NT2/D1 (cell line): ENCODE measurements at regions not wholly inside any gene's neighbourhood (a gene's known extent, or its start where the extent isn't known, plus 50 kb on each side); places are given as distances from the start of the nearest gene placed in this dataset.

Experiments
- DNase-seq: peaks from one replicate; pipeline ENCODE4 v3.0.0-alpha.2; 2011; ENCODE audit warnings: low read depth, low spot score
- H3K27me3 ChIP-seq: 2 replicates; pipeline ENCODE4 v1.6.0; 2011; ENCODE audit warnings: mild to moderate bottlenecking; ENCODE audit not compliant: insufficient read length, insufficient read depth
- H3K36me3 ChIP-seq: 2 replicates; pipeline ENCODE4 v1.6.1; 2011; ENCODE audit warnings: mild to moderate bottlenecking, low read length, mixed read lengths; ENCODE audit not compliant: insufficient read depth, insufficient read length
- H3K4me1 ChIP-seq: 2 replicates; pipeline ENCODE4 v1.5.1; 2011; ENCODE audit not compliant: insufficient read depth, insufficient read length
- H3K4me3 ChIP-seq: 2 replicates; pipeline ENCODE4 v1.5.1; 2011; ENCODE audit warnings: low read depth; ENCODE audit not compliant: insufficient read length
- H3K9ac ChIP-seq: 2 replicates; pipeline ENCODE4 v1.6.0; 2011; ENCODE audit warnings: low read depth; ENCODE audit not compliant: insufficient read length
- H3K9me3 ChIP-seq: 2 replicates; pipeline ENCODE4 v1.5.1; 2011; ENCODE audit warnings: mild to moderate bottlenecking, low read length; ENCODE audit not compliant: insufficient read depth
- SUZ12 ChIP-seq: IDR thresholded peaks from 2 replicates; pipeline ENCODE4 v1.6.1; 2011; ENCODE audit not compliant: insufficient read length, insufficient read depth; ENCODE audit errors: extremely low read depth
- YY1 ChIP-seq: IDR thresholded peaks from 2 replicates; pipeline ENCODE4 v1.6.1; 2011; ENCODE audit not compliant: insufficient read length, insufficient read depth
- ZNF274 ChIP-seq: IDR thresholded peaks from 2 replicates; pipeline ENCODE4 v1.6.1; 2011; ENCODE audit warnings: mild to moderate bottlenecking, low read depth, low read length

DNA sequence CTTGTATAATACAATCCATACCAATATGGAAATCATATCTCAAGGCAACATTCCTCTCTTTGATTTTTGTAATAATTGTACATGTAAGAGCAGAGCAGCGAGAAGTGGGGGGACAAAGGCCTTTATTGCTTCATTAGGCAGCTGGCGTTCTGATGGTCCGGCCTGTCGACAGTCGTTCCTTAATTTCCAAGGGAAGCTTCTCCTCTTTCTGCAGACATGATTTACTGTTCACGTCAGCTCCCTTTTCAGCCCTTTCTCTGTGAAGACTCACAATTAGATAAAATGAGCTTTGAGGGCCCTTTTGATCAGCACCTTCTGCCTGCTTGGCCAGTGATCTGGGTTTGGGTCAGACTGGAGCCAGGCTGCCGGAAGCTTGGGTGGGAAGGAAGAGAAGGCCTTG, 65.6 kb upstream of the CTBP2 start:
- H3K4me1 ChIP-seq = peaks cover 3% of the 10 kb centered on the region
- no peaks in the 10 kb centered on the region for H3K27me3 ChIP-seq
- no peaks in the 10 kb centered on the region for H3K36me3 ChIP-seq
- DNase-seq = no peak
- H3K9ac ChIP-seq = no peak overlapping the region
- H3K4me3 ChIP-seq = no peak overlapping the region
- TF ChIP-seq YY1 (no peak), SUZ12 (no peak), ZNF274 (no peak)
- H3K9me3 ChIP-seq = no peaks in the 10 kb centered on the region

DNA sequence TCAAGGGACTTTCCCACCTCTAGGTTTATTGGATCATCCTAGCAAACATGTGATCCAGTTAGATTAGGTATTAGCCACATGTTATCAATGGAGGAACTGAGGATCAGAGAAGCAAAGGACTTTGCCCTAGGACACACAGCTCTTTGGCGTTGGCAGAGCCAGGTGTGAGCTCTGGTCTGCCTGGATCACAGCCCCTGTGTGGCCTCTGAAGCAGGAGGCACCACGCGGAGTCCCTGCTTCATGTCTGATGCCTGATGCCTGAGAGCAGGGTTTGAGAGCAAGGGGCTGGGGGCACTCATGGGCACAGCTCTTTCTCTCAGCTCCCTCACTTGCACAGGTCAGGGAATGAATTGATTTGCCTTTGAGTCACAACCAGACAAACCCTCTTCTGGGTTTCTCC, 64.7 kb upstream of the CTBP2 start:
- H3K36me3 ChIP-seq = no peaks in the 10 kb centered on the region
- no peak for DNase-seq
- no peak overlapping the region for H3K9ac ChIP-seq
- TF ChIP-seq YY1 = no peak
- TF ChIP-seq SUZ12 = no peak
- TF ChIP-seq ZNF274 = no peak
- no peak overlapping the region for H3K4me3 ChIP-seq
- no peaks in the 10 kb centered on the region for H3K27me3 ChIP-seq
- H3K9me3 ChIP-seq = no peaks in the 10 kb centered on the region
- H3K4me1 ChIP-seq = peaks cover 3% of the 10 kb centered on the region

DNA sequence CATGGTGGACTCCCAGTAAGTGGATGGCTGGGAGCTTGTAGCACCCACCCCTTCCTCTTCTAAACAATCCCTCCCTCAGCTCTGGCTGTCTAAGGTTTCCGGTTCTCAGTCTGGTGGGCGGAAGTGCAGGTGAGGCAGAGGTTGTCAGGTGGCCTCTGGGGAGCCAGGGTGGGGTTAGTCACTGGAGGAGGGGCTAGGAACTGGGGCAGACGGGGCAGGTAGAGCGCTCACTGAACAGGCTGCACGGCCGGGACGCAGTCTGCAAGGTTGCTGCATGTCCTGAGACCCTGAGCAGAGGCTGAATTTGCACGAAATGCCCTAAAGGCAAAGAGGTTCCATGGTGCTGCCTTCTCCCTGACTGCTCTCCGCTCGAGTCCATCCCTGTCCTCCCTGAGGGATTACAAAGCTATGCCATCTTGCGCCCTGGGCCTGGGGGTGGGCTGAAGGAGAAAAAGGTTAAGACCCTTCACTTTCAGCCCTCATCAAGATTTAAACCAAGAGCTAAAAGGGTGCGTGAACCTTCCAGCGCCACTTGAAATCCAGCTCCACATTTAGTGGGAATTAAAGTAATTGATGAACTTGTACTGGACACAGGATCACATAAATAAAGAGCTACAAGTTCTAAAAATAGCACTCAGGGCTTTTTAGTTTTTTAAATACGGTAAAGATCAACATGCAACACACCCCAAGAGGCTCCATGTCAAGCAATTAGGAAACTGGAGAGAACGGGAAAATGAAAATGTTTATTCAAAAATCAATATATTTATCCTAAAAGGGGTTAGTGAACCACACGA, 62.3 kb upstream of the CTBP2 start:
- no peak for DNase-seq
- Histone ChIP-seq H3K27me3 (no peaks in the 10 kb centered on the region), H3K9me3 (no peaks in the 10 kb centered on the region), H3K36me3 (no peaks in the 10 kb centered on the region), H3K4me1 (peaks cover 3% of the 10 kb centered on the region), H3K9ac (no peak overlapping the region), H3K4me3 (no peak overlapping the region)
- TF ChIP-seq ZNF274 = no peak
- no peak for TF ChIP-seq SUZ12
- TF ChIP-seq YY1 = no peak

DNA sequence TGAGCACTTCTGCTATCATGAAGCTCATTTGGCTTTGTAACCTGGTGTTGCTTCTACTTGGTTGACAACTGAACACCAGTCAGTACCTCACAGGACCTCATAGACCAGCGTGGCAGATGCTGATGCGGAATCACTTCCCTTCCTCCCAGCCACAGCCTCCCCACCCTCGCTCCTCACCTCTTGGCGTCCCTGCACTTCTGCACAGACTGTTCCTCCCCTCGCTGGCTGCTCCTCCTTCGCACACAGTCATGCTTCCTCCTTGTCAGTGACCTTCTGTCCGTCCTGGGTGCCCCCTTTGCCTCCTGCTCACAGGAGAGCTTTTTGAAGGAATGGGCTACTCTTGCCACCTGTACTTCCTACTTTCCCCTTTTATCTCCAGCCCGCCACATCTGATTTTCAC, 61.4 kb upstream of the CTBP2 start:
- no peak overlapping the region for H3K4me3 ChIP-seq
- H3K4me1 ChIP-seq = peaks cover 3% of the 10 kb centered on the region
- no peak for DNase-seq
- no peak overlapping the region for H3K9ac ChIP-seq
- H3K27me3 ChIP-seq = no peaks in the 10 kb centered on the region
- H3K9me3 ChIP-seq = no peaks in the 10 kb centered on the region
- no peak for TF ChIP-seq YY1
- TF ChIP-seq SUZ12 = no peak
- no peak for TF ChIP-seq ZNF274
- no peaks in the 10 kb centered on the region for H3K36me3 ChIP-seq

DNA sequence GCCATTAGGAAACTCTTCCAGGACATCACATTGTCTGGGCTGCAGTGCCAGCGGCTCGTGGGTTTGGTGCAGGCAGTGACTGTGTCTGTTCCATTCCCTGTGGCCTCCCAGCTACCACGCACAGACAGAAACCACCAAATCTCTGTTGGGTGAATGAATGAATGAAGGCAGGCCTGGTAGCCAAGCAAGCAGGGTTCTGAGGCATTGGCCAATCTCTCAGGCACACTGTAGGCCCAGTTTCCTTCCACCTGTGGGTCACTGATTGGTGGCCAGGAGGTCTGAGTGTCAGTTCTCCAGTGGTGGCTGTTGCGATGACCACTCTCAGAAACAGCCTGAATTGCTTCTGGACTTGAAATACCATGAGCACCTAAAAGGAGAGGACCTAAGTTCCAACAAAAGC, 59.4 kb upstream of the CTBP2 start:
- Histone ChIP-seq H3K9ac (no peak overlapping the region), H3K27me3 (no peaks in the 10 kb centered on the region), H3K4me1 (peaks cover 3% of the 10 kb centered on the region), H3K4me3 (no peak overlapping the region), H3K9me3 (no peaks in the 10 kb centered on the region), H3K36me3 (no peaks in the 10 kb centered on the region)
- TF ChIP-seq ZNF274 (no peak), SUZ12 (no peak), YY1 (no peak)
- no peak for DNase-seq

DNA sequence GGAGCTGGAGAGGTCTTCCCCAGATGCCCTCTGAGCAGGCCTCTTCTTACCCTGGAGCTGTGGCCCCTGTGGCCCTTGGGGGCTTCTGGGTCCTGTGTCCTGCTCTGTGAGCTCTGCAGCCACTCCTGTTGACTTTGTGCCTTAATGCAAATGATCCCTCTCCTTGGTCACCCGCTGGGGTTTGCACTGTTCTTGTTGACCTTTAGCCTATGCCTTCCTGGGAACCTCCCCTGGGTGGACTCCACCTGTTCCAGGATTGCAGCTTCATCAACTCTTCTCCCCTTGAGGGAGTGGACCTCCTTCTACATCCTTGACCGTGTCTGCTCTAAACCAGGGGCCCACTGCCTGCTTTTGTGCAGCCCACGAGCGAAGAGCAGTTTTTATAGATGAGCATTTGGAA, 58.6 kb upstream of the CTBP2 start:
- no peaks in the 10 kb centered on the region for H3K9me3 ChIP-seq
- H3K9ac ChIP-seq = no peak overlapping the region
- H3K4me1 ChIP-seq = peaks cover 3% of the 10 kb centered on the region
- no peaks in the 10 kb centered on the region for H3K36me3 ChIP-seq
- no peak for DNase-seq
- H3K4me3 ChIP-seq = no peak overlapping the region
- no peaks in the 10 kb centered on the region for H3K27me3 ChIP-seq
- TF ChIP-seq YY1 (no peak), SUZ12 (no peak), ZNF274 (no peak)

DNA sequence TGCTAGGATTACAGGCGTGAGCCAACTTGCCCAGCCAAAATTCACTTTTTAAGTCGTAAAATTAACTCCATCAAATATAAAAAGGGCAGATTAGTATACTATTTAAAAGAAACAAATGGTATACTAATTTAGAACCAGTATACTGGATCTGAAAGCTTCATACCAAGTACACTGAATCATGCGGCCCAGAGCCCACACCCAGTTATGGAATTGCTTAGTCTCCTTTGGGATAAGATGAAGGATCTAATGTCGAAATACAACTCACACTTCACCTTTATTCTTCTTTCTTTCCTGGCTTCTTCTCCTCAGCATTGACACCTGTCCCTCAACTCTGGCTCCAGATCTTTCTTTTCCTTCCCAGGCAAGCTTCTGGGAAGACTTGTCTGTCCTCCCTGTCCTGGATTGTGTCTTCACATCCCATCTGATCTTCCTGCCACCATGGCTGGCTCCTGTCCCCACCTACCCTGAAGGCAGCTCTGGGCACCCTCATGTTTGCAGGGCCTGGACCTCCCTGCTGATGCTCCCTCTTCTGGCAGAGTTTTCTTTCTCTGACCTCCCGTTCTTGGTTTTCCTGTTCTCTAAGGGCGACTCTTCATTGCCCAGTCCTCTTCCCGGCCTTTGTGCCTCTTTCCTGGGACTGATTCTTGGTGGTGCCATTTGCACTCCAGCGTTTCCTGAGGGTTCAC, 57.8 kb upstream of the CTBP2 start:
- Histone ChIP-seq H3K36me3 (no peaks in the 10 kb centered on the region), H3K9ac (no peak overlapping the region), H3K4me1 (peaks cover 3% of the 10 kb centered on the region), H3K4me3 (no peak overlapping the region), H3K27me3 (no peaks in the 10 kb centered on the region), H3K9me3 (no peaks in the 10 kb centered on the region)
- no peak for DNase-seq
- TF ChIP-seq SUZ12 (no peak), YY1 (no peak), ZNF274 (no peak)

DNA sequence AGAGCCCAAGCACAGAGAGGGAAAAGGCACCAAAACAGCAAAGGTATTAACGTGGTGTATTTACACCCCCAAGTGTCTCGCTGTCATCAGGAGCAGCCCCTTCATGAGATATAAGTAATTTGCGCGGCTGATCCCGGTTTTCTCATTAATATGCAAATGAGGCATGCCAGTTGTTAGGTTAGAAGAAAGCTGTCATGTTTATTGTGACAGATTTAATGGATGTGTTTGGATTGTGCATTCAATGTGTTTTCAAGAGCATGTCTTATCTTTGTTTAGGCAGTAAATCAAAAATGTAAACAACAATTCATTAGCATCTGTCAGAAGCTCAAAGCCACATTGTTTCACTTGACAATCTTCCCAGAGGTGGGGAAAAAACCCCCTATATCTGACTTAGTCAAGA, 56.5 kb upstream of the CTBP2 start:
- H3K4me3 ChIP-seq = no peak overlapping the region
- no peaks in the 10 kb centered on the region for H3K9me3 ChIP-seq
- no peaks in the 10 kb centered on the region for H3K27me3 ChIP-seq
- no peaks in the 10 kb centered on the region for H3K36me3 ChIP-seq
- H3K9ac ChIP-seq = no peak overlapping the region
- no peaks in the 10 kb centered on the region for H3K4me1 ChIP-seq
- no peak for TF ChIP-seq SUZ12
- TF ChIP-seq YY1 = no peak
- no peak for DNase-seq
